ENCODE measurements at regions not wholly inside any gene's neighbourhood (a gene's known extent, or its start where the extent isn't known, plus 50 kb on each side); places are given as distances from the start of the nearest gene placed in this dataset.
"Not testable (repeated sequence)": the region's sequence is repeated elsewhere in the genome, so short reads cannot be mapped to it uniquely, and the experiment has no call there.

DNA sequence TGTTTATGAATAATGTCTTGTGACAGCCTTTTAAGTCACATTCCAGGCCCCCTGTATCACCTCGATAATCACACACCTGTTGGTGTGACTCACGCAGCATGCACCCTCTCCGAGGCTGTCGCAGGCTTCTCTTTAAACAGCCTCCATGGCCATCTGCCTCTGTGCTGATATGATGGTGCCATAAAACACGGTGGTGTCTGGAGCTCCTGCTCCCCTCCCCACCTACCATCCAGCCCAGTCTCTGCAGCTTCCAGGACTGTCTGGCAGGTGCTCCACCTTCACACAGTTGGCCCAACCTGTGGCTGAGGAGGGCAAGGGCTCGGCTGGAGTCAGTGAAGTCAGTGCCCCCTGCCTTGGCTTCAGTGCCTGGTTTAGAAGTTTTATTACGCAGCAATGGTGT is 173.8 kb upstream of the RPL34 start:
- H3K27ac ChIP-seq, result no peak overlapping the region
- H3K4me2 ChIP-seq, result no peak overlapping the region
- no peaks in the 10 kb centered on the region for H3K36me3 ChIP-seq
- no peak overlapping the region for H3K4me3 ChIP-seq
- peaks cover 3% of the 10 kb centered on the region for H3K9me3 ChIP-seq
- peaks cover 17% of the 10 kb centered on the region for H3K4me1 ChIP-seq
- H4K20me1 ChIP-seq, result no peaks in the 10 kb centered on the region
- no peak overlapping the region for H3K9ac ChIP-seq
- no peak for TF ChIP-seq Cebpa-rat (IDR thresholded peaks at IDR 0.05)
- H3K27me3 ChIP-seq, result no peaks in the 10 kb centered on the region

DNA sequence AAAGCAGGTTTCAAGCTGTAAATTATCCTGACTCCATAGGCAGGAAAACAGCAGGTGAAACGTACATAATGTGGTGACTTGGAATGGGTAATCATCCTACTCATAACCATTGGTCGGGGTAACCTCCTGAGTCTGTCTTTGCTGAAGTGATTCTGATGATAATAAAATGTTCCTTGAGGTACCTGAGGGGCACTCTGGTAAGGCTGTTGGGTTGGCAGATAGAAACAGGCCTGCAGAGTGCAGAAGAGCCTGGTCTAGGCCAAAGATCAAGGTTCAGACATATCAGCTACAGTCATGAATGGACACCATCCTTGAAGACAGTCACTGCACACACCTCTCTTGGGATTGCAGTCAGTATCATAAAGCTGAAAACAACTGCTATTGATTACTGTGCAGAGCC is 174.7 kb upstream of the RPL34 start:
- Histone ChIP-seq H3K36me3 (no peaks in the 10 kb centered on the region), H3K4me2 (no peak overlapping the region), H4K20me1 (no peaks in the 10 kb centered on the region), H3K9me3 (peaks cover 12% of the 10 kb centered on the region), H3K4me1 (peaks cover 17% of the 10 kb centered on the region), H3K27ac (no peak overlapping the region), H3K9ac (no peak overlapping the region), H3K27me3 (no peaks in the 10 kb centered on the region), H3K4me3 (no peak overlapping the region)
- TF ChIP-seq Cebpa-rat (IDR thresholded peaks at IDR 0.05), result no peak

DNA sequence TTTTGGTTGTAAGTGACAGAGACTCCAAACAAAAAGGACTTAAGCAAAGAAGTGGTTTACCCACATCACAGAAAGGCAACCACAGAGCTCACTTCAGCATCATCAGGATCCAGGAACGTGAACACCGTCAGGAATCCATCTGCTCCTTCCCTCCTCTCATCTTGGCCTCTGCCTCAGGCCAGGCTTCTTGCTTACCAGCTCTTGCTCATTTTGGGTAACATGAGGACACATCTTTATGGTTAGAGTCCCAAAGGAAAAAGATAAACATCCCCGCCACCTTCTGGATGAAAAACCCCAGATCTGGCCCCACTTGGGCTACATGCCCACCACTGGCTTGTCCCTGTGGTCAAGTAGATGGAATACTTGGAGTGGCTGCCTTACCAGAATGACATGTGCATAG is 176.8 kb upstream of the RPL34 start:
- Histone ChIP-seq H3K27me3 (no peaks in the 10 kb centered on the region), H3K36me3 (no peaks in the 10 kb centered on the region)
- no peak for TF ChIP-seq Cebpa-rat (IDR thresholded peaks at IDR 0.05)

DNA sequence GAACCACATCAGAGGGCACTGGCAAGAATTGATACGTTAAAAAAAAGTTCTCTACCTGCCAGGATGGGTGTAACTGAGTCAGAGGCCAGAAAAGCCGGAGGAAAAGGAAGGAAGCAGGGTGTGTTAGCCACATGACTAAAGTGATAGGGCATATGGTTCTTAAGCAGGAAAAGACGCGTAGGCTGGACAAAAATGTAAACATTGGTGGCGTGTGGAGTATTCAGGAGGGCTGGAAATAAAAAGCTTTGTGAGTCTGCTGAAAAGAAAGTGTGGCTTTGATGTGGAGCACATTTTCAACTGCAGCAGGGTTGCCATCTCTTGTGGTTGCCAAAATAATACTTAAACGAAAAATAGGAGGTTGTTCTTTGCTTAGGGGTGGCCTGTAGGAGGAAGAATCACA is 186.5 kb upstream of the RPL34 start:
- H3K27me3 ChIP-seq, result no peaks in the 10 kb centered on the region
- H3K36me3 ChIP-seq, result no peaks in the 10 kb centered on the region
- H3K4me3 ChIP-seq, result no peak overlapping the region
- no peaks in the 10 kb centered on the region for H4K20me1 ChIP-seq
- H3K27ac ChIP-seq, result no peak overlapping the region
- peaks cover 3% of the 10 kb centered on the region; the same call in 1 of the 2 replicates for H3K9me3 ChIP-seq
- H3K4me2 ChIP-seq, result peak overlapping the region; percentile 43
- TF ChIP-seq Cebpa-rat (IDR thresholded peaks at IDR 0.05), result no peak
- H3K9ac ChIP-seq, result no peak overlapping the region
- peaks cover 11% of the 10 kb centered on the region for H3K4me1 ChIP-seq

More for the DNA sequence above, 176.8 kb upstream of the RPL34 start:
- Histone ChIP-seq H4K20me1 (no peaks in the 10 kb centered on the region), H3K4me1 (peaks cover 2% of the 10 kb centered on the region), H3K4me3 (no peak overlapping the region), H3K27ac (no peak overlapping the region), H3K4me2 (no peak overlapping the region), H3K9me3 (peaks cover 20% of the 10 kb centered on the region), H3K9ac (no peak overlapping the region)

DNA sequence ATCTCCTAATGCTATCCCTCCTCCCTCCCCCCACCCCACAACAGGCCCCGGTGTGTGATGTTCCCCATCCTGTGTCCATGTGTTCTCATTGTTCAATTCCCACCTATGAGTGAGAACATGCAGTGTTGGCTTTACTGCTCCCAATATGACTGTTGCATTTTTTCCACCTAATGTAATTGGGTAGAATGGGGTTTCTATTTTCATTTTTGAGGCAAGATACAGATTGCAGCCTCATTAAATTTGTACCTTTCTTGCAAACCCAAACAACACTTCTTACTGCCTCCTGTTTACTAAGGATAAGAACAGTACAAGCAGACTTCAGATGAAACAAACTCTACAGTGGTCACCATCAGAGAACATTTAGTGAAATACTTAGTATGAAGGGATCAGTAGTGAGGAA is 187.0 kb upstream of the RPL34 start:
- H3K9me3 ChIP-seq, H3K4me3 ChIP-seq, H3K27me3 ChIP-seq, H4K20me1 ChIP-seq, H3K9ac ChIP-seq, H3K36me3 ChIP-seq, H3K27ac ChIP-seq: not testable (repeated sequence)
- peaks cover 11% of the 10 kb centered on the region for H3K4me1 ChIP-seq
- peak overlapping the region; percentile 43 for H3K4me2 ChIP-seq

DNA sequence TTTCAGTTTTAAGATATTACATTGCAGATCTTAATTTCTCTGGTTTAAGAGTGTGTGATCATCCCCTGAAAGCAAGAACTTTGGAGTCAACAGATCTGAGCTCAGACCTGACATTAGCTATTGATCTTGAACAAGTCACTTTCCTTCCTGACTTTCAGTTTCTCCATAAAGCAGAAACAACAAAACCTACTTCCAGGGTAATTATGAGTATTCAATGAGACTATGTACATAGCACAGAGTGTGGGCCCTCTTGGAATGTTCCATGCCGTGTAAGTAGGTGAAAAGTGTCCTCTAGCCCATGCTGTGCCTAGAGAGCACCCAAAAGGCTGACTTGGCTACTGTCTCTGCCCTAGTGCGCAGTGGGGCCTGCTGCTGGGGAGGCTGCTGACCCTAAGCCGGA is 188.0 kb upstream of the RPL34 start:
- Histone ChIP-seq H4K20me1 (no peaks in the 10 kb centered on the region), H3K27me3 (no peaks in the 10 kb centered on the region), H3K9me3 (peaks cover 3% of the 10 kb centered on the region; the same call in 1 of the 2 replicates), H3K36me3 (no peaks in the 10 kb centered on the region), H3K4me2 (no peak overlapping the region), H3K4me1 (peaks cover 11% of the 10 kb centered on the region), H3K4me3 (no peak overlapping the region), H3K9ac (no peak overlapping the region), H3K27ac (no peak overlapping the region)
- no peak for TF ChIP-seq Cebpa-rat (IDR thresholded peaks at IDR 0.05)

DNA sequence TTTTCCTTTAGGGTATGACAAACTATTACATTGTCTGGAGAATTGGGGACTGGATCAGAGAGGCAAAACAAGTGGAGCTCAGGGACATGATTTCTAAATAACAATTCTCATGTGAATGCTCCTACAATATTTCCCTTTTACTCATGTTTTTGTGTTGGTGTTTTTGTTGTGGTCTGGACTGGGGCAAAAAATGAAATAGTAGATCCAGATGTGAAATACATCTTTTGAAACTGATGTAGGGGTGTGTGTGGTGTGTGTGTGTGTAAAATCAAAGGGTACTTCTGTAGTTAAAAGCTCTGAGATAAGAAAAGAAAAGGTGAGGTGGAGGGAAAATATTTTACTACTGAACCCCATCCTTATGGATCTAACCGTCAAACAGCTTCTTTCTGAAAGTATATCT is 188.4 kb upstream of the RPL34 start:
- H3K27ac ChIP-seq, result no peak overlapping the region
- H3K27me3 ChIP-seq, result no peaks in the 10 kb centered on the region
- no peaks in the 10 kb centered on the region for H3K36me3 ChIP-seq
- H3K4me1 ChIP-seq, result peaks cover 11% of the 10 kb centered on the region
- no peak overlapping the region for H3K9ac ChIP-seq
- no peaks in the 10 kb centered on the region for H4K20me1 ChIP-seq
- H3K4me3 ChIP-seq, result no peak overlapping the region
- no peak overlapping the region for H3K4me2 ChIP-seq
- H3K9me3 ChIP-seq, result peaks cover 3% of the 10 kb centered on the region; the same call in 1 of the 2 replicates
- TF ChIP-seq Cebpa-rat (IDR thresholded peaks at IDR 0.05), result no peak

DNA sequence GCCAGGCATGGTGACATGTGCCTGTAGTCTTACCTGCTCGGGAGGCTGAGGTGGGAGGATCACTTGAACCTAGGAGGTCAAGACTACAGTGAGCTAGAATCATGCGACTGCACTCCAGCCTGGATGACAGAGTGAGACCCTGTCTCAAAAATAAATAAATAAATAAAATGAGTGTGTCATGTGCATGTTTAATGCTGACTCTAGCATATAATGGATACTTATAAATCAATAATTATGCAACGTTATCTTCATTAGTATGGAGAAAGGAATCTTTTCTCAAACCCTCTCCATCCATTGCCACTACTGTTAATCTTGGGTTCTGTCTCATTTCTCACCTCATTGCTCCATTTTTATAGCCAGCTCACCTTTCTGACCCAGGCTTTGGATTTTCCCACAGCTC is 189.5 kb upstream of the RPL34 start:
- Histone ChIP-seq H3K27ac (no peak overlapping the region), H3K27me3 (no peaks in the 10 kb centered on the region), H4K20me1 (no peaks in the 10 kb centered on the region), H3K9me3 (no peaks in the 10 kb centered on the region), H3K36me3 (no peaks in the 10 kb centered on the region), H3K9ac (no peak overlapping the region), H3K4me2 (no peak overlapping the region), H3K4me1 (peaks cover 11% of the 10 kb centered on the region), H3K4me3 (no peak overlapping the region)
- TF ChIP-seq Cebpa-rat (IDR thresholded peaks at IDR 0.05), result no peak

DNA sequence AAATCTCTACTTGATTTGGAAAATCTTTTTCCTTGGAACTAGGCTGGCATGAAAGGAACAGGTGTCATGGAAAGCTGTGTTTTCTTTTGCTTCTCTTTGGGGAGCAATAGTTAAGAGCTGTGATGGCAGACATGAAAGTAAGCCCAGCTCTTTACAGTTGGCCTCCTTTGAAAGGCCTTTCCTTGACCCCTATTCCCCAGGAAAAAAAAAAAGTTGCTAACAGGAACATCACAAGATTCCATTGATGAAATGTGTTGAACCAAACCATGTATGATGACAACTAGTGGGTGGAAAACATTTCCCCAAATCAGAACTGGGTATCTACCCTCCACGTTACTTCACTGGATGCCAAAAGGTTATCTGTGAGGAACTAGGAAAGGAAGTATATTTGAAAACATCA is 190.7 kb upstream of the RPL34 start:
- H3K36me3 ChIP-seq, result no peaks in the 10 kb centered on the region
- TF ChIP-seq Cebpa-rat (IDR thresholded peaks at IDR 0.05), result no peak
- H3K4me3 ChIP-seq, result no peak overlapping the region
- H3K27ac ChIP-seq, result no peak overlapping the region
- H3K9ac ChIP-seq, result no peak overlapping the region
- H3K27me3 ChIP-seq, result no peaks in the 10 kb centered on the region
- H3K4me1 ChIP-seq, result peaks cover 11% of the 10 kb centered on the region
- no peak overlapping the region for H3K4me2 ChIP-seq
- no peaks in the 10 kb centered on the region for H4K20me1 ChIP-seq
- H3K9me3 ChIP-seq, result no peaks in the 10 kb centered on the region

DNA sequence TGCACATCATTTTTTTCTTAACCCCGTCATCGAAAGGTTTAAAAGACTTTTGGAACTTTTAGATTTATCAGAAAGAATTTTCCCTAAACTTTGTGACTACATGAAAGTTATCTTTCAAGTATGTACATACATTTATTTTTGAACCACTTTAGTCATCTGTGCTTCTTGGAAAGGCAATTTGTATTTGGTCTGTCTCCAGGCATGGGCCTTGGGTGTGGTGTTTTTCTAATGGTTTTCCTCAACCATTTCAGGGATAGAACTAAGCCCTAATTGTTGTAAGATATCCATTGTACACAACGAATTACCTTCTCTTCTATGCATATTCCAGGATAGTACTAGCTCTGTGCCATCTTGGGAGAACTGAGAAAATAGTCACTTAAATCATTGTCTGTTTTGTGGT is 191.5 kb upstream of the RPL34 start:
- Histone ChIP-seq H3K27me3 (no peaks in the 10 kb centered on the region), H3K36me3 (no peaks in the 10 kb centered on the region), H3K9ac (no peak overlapping the region), H3K27ac (no peak overlapping the region), H3K4me1 (peaks cover 5% of the 10 kb centered on the region), H3K4me2 (no peak overlapping the region), H3K9me3 (no peaks in the 10 kb centered on the region), H3K4me3 (no peak overlapping the region), H4K20me1 (no peaks in the 10 kb centered on the region)
- no peak for TF ChIP-seq Cebpa-rat (IDR thresholded peaks at IDR 0.05)

DNA sequence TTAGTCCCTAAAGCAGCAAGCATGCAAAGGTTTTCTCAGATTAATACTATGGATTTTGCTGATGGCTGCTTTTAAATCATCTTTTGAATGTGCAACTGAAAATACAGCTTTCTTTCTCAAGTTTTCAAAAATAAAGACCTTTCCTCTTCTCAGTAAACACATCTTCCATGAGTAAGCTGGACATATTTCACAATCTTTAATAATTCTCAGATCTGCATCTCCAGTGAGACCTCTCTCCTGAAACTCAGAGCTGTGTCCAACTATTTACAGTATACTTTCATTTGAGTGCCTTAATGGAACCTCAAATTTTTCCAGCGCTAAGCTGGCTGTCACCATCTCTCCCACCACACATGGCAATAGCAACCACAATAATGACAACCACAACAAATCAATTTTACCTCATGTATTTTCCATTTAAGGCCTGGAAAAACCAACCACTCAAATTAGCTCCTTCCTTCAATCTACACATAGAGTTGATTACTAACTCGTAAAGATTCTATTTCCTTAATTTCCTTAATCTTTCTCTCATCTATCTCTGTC is 192.4 kb upstream of the RPL34 start:
- no peak for TF ChIP-seq Cebpa-rat (IDR thresholded peaks at IDR 0.05)
- H3K9me3 ChIP-seq, result peaks cover 5% of the 10 kb centered on the region
- no peak overlapping the region for H3K4me3 ChIP-seq
- H3K36me3 ChIP-seq, result no peaks in the 10 kb centered on the region
- no peaks in the 10 kb centered on the region for H4K20me1 ChIP-seq
- H3K27me3 ChIP-seq, result no peaks in the 10 kb centered on the region
- H3K4me2 ChIP-seq, result no peak overlapping the region
- no peak overlapping the region for H3K9ac ChIP-seq
- H3K27ac ChIP-seq, result no peak overlapping the region
- no peaks in the 10 kb centered on the region for H3K4me1 ChIP-seq
